GM19043 (cell line): ENCODE measurements at regions not wholly inside any gene's neighbourhood (a gene's known extent, or its start where the extent isn't known, plus 50 kb on each side); places are given as distances from the start of the nearest gene placed in this dataset.
A peak's percentile ranks its signal among the peaks of the same experiment; 100 is the strongest.

Experiments used
- ATAC-seq: cut with Tn5 transposase; IDR thresholded peaks from one replicate; pipeline ENCODE4 v1.9.1; 2021; ENCODE audit warnings: low read depth; ENCODE audit not compliant: unreplicated experiment

DNA sequence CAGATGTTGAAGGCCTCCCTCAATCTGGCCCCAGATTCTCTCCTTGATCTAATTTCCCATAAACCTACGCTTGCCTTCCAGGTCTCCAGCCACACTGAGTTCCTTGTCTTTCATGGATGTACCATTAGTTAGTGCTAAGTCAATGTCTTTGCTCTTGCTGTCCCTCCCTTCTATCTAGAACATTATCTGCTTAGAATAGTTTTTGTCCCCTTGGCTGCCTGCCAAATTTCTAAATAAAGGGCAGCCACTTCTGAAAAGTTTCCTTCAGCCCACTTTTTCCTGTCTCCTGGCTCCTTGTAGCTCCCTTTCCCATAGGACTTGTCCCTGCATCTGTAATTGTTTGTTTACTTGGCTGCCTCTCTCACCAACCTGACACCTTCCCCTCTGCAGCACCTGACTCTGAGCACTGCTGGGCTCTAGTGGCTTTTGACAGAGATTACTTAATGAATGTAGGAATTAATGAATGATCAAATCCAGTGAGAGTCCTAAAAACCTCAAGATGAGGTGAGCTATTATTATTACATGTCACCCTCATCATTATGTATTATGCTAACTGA is 58.3 kb downstream of the CXCL12 start:
- no peak for ATAC-seq

DNA sequence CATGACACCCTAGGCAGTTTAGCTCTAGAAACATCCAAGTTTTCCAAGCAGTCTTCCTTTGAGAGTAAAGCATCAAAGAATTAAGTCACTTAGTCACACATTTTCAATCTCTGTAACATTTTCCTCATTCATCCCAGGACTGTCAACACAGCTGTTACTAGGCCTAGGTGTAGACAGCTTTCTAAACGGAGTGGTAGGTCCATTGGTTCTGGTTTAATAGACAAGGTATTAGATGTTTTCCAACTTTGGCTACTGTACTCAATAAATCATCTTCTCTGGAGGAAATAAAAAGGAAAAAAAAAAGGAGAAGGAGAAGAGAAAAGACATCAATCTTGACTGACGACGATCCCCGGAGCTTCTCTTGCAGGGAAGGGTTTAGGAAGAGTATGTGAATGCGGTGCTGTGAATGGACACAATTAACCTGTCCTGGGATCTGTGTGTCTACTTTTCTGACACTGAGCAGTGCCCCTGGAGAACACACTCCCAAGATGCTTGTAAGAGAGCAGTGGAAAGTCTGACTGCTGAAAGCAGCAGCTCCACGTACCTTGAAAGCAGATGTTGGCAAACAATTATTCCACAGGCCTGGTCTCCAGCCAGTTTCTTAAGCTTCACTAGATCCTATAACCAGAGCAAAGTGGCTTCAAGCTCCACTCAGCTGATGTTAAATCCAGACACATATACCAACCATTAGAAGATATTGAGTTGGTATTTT is 59.1 kb downstream of the CXCL12 start:
- ATAC-seq = no peak

- no peak for ATAC-seq
Measured at GRCh38 chr10:44325157-44325556, 59.7 kb downstream of the CXCL12 start.

GRCh38 chr10:44323838-44324237 is 61.1 kb downstream of the CXCL12 start:
- ATAC-seq = no peak

DNA sequence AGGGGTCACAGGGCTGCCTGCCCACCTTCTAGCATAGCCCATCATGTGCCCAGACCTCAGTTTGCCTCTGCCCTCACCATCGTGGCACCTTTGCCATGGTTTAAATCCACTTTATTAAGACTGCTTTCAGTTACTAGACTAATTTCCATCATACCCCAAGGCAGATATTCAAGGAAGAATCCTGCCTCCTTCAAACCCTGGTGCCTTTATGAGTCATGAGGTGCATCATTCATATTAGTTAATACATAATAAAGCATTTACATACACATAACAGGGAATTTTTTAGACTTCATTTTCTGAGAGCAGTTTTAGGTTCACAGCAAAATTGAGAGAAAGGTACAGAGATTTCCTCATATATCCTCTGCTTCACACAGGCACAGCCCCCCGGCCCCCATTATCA is 62.8 kb downstream of the CXCL12 start:
- ATAC-seq = no peak

DNA sequence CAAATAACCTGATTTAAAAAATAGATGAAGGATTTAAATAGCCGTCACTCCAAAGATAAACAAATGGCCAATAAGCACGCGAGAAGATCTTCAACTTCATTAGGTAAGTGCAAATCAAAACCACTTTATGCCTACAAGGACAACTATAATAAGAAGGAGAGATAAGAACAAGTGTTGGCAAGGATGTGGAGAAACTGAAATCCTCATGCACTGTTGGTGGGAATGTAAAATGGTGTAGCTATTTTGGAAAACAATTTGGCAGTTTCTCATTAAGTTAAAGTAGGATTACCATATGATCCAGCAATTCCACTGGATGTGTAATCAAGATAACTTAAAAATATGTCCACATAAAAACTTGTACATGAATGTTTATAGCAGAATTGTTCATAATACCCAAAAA is 64.1 kb downstream of the CXCL12 start:
- ATAC-seq = no peak

GRCh38 chr10:44317856-44318255 is 67.0 kb downstream of the CXCL12 start:
- no peak for ATAC-seq

DNA sequence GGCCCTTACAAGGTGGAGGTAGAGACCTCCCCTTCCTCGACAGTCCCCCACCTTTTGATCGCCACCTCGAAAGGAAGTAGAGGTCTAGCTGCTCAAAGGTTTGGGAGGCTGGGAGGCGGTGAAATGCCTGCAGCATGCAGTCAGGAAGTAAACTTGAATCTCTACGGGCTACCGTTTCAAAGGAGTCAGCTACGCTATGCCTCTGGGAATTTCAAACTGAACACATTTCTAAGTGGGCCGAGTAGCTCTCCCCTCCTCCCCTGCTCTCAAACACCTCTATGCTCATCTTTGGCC is 68.0 kb downstream of the CXCL12 start:
- ATAC-seq = no peak

GRCh38 chr10:44316187-44316921 is 68.5 kb downstream of the CXCL12 start:
- no peak for ATAC-seq

- ATAC-seq = no peak
Measured at GRCh38 chr10:44314802-44315460, 70.0 kb downstream of the CXCL12 start.

DNA sequence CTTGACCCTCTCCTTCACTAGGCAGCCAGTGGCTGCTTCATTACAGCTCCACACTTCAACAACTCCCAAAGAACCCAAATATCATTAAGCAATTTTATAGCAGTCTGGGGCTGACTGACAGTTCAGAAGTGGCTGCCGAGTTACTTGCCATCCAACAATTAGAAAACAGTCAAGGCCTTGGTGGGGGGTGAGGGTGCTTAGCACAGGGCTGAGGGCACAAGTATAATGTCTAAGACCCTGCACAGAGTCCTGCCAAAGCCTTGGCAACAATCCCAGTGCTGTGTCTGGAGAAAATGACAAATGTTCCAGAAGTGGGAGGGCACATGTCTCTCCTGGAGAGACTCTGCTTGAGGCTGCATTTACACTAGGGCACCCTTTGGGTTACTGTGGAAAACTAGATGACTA is 71.1 kb downstream of the CXCL12 start:
- no peak for ATAC-seq

DNA sequence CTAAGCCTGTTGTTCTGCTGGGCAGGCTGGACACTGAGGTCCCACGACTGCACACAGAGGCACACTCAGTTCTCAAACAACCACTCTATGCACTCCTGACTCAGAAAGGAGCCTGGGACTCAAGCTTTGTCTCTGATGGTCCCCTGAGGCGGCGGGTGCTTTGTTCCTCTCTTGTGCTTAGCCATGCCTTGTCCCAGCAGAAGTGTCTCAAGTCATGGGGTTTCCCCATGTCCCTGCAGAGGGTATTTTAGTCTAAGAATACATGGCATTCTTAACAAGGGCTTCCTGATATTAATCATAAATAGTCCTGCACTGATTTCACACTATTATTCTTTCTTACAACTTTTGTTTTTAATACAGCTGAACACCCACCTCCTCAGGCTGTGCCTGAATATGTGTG is 72.5 kb downstream of the CXCL12 start:
- ATAC-seq = no peak

DNA sequence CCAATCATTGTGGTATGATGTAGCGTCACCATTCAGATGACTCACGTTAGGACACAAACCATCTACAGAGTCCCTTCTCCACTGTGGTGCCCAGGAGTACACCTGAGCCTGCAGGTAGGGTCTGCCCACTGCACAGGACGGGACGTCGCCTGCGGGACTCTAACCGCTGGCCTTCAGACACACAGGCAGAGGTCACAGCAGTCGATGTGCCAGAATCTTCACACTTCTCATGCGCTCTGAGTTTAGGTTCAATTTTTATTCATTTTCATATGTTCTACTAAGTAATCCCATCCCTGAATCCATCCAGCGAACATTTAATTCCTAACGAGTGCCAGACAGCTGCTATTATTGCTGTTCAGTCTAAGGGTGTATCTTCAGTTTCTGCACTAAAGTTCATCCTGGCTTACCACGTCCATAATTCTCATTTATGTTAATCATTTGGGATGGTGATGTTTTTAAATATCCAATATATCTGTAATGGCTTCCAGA is 73.3 kb downstream of the CXCL12 start:
- no peak for ATAC-seq

GRCh38 chr10:44310762-44311562 is 73.9 kb downstream of the CXCL12 start:
- peak; percentile 80 for ATAC-seq

- ATAC-seq = no peak
Measured at GRCh38 chr10:44309939-44310761, 74.7 kb downstream of the CXCL12 start.

DNA sequence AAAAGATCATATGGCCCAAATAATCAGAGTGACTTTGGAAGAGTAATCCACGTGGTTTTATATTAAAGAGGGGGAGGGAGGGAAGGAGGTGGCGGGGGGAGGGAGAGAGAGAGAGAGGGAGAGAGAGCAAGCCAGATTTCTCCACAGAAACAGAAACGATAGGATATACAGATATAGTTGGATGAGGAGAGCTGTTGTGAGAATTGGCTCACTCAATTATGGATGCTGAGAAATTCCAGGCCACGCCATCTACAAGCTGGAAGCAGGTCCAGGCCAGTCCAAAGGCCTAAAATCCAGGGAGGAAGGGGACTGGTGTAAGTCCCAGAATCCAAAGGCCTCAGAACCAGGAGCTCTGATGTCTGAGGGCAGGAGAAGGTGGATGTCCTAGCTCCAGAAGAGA is 75.5 kb downstream of the CXCL12 start:
- ATAC-seq = no peak

GRCh38 chr10:44308935-44309334 is 76.0 kb downstream of the CXCL12 start:
- no peak for ATAC-seq

DNA sequence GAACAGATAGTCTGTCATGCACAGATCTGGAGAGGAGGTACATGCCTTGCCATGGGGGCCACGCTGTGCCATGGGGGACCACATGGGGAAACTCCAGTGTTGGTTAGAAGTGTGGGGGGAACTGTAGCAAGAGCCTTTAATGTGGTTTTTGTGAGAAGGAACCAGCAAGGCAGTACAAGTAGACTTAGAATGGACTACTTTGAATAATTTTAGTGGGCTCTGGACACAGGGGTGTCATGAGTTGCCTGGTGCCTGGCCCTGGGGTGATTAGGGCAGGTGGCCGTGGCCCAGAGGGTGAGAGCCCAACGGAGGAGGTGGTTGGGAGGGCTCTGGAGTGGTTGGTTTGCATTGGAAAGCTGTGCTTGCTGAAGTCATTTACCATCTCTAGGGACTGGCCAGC is 77.2 kb downstream of the CXCL12 start:
- ATAC-seq = no peak

DNA sequence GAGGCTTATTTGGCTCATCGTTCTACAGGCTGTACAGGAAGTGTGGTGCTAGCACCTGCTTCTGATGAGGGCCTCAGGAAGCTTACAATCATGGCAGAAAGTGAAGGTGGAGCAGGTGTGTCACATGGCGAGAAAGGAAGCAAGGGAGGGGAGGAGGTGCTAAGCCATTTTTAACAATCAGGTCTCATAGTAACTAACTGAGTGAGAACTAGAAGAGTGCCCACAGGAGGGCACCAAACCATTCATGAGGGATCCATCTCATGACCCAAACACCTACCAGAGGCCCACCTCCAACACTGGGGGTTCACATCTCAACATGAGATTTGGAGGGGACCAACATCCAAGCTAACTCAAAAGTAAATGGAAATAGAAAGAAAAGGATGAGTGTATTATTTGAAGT is 78.1 kb downstream of the CXCL12 start:
- ATAC-seq = no peak
